ENCODE measurements at regions not wholly inside any gene's neighbourhood (a gene's known extent, or its start where the extent isn't known, plus 50 kb on each side); places are given as distances from the start of the nearest gene placed in this dataset.

DNA sequence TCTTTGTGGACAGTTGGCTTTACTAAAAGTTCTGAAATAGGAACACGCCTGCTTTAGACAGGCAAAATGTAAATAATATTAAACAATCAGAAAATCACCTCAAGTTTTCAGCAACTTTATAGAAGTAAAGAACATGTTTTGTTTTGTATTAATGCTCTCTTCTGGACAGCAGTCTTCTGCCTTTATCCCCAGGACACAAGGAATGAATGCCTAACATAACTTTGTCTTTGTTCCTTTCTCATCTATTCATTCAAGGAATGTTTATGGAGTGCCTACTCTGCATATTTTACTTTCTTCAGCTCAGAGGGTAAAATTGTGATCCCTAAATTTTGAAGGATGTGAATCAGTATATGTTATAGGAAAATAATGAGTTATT lies 325.4 kb downstream of the FOXO1 start:
- TF ChIP-seq GATA2 (IDR thresholded peaks at IDR 0.05; ENCODE audit: low read depth, low read length) (no peak), GATA3 (IDR thresholded peaks at IDR 0.05; ENCODE audit: low read depth, low read length) (no peak)

All from SH-SY5Y (cell line).